Epithelial cell of proximal tubule (primary cell): ENCODE measurements at regions not wholly inside any gene's neighbourhood (a gene's known extent, or its start where the extent isn't known, plus 50 kb on each side); places are given as distances from the start of the nearest gene placed in this dataset.

Experiments
- DNase-seq: peaks from one replicate; pipeline ENCODE4 v3.0.0-alpha.2; 2011; ENCODE audit warnings: low read depth
- H3K4me3 ChIP-seq: 2 replicates; pipeline ENCODE4 v1.5.1; 2011; ENCODE audit warnings: low read depth, mild to moderate bottlenecking, low read length
- CTCF ChIP-seq: conservative IDR thresholded peaks from 2 replicates; pipeline ENCODE4 v1.5.1; 2012; ENCODE audit warnings: low read depth, mild to moderate bottlenecking, low read length

GRCh38 chr1:218502383-218502782, 157.2 kb downstream of the TGFB2 start:
- no peak overlapping the region for H3K4me3 ChIP-seq
- TF ChIP-seq CTCF, result no peak
- no peak for DNase-seq

GRCh38 chr1:218503102-218503501, 158.0 kb downstream of the TGFB2 start:
- no peak for DNase-seq
- H3K4me3 ChIP-seq, result no peak overlapping the region
- no peak for TF ChIP-seq CTCF

- TF ChIP-seq CTCF, result no peak
- H3K4me3 ChIP-seq, result no peak overlapping the region
- no peak for DNase-seq
Observed at GRCh38 chr1:218507355-218508002, 162.3 kb downstream of the TGFB2 start.

- no peak for TF ChIP-seq CTCF
- DNase-seq, result no peak
- no peak overlapping the region for H3K4me3 ChIP-seq
Observed at GRCh38 chr1:218510153-218510772, 165.1 kb downstream of the TGFB2 start.

- no peak for TF ChIP-seq CTCF
- DNase-seq, result no peak
- no peak overlapping the region for H3K4me3 ChIP-seq
Observed at GRCh38 chr1:218513328-218513727, 168.2 kb downstream of the TGFB2 start.

- no peak for DNase-seq
- no peak overlapping the region for H3K4me3 ChIP-seq
- TF ChIP-seq CTCF, result no peak
Observed at GRCh38 chr1:218514689-218515088, 169.6 kb downstream of the TGFB2 start.

GRCh38 chr1:218516526-218516925, 171.4 kb downstream of the TGFB2 start:
- H3K4me3 ChIP-seq, result no peak overlapping the region
- no peak for TF ChIP-seq CTCF
- DNase-seq, result no peak
